IMR-90 (cell line): ENCODE measurements at regions not wholly inside any gene's neighbourhood (a gene's known extent, or its start where the extent isn't known, plus 50 kb on each side); places are given as distances from the start of the nearest gene placed in this dataset.

Experiments
- CEBPB ChIP-seq: IDR thresholded peaks from 2 replicates; pipeline ENCODE4 v1.6.1; 2012; ENCODE audit warnings: low read depth, low read length, improper control_type of control experiment
- MAZ ChIP-seq: IDR thresholded peaks from 2 replicates; pipeline ENCODE4 v1.6.1; 2012; ENCODE audit warnings: low read depth, mild to moderate bottlenecking, low read length, improper control_type of control experiment, moderate library complexity, borderline replicate concordance
- NFE2L2 ChIP-seq: fragments of 150-350 bp; IDR thresholded peaks from 2 replicates; pipeline ENCODE4 v1.6.1; 2016; ENCODE audit warnings: low read depth, mild to moderate bottlenecking, low read length
- POLR2A ChIP-seq: IDR thresholded peaks from 2 replicates; pipeline ENCODE4 v1.6.1; 2012; ENCODE audit warnings: mild to moderate bottlenecking, low read depth, low read length
- RAD21 ChIP-seq: IDR thresholded peaks from 2 replicates; pipeline ENCODE4 v1.6.1; 2012; ENCODE audit warnings: low read length, improper control_type of control experiment
- SMC3 ChIP-seq: fragments of 150-350 bp; IDR thresholded peaks from 2 replicates; pipeline ENCODE4 v1.6.1; 2016; ENCODE audit warnings: low read depth, mild to moderate bottlenecking, antibody characterized with exemption, low read length, moderate library complexity
- TF ChIP-seq, protein P1 (sequence below): conservative IDR thresholded peaks from 2 replicates; pipeline ENCODE4 v1.5.1; 2012; ENCODE audit warnings: mild to moderate bottlenecking, low read depth, low read length, improper control_type of control experiment

- TF ChIP-seq, protein P1, sequence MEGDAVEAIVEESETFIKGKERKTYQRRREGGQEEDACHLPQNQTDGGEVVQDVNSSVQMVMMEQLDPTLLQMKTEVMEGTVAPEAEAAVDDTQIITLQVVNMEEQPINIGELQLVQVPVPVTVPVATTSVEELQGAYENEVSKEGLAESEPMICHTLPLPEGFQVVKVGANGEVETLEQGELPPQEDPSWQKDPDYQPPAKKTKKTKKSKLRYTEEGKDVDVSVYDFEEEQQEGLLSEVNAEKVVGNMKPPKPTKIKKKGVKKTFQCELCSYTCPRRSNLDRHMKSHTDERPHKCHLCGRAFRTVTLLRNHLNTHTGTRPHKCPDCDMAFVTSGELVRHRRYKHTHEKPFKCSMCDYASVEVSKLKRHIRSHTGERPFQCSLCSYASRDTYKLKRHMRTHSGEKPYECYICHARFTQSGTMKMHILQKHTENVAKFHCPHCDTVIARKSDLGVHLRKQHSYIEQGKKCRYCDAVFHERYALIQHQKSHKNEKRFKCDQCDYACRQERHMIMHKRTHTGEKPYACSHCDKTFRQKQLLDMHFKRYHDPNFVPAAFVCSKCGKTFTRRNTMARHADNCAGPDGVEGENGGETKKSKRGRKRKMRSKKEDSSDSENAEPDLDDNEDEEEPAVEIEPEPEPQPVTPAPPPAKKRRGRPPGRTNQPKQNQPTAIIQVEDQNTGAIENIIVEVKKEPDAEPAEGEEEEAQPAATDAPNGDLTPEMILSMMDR, result no peak
- TF ChIP-seq MAZ, result no peak
- TF ChIP-seq POLR2A, result no peak
- no peak for TF ChIP-seq CEBPB
- no peak for TF ChIP-seq SMC3
- TF ChIP-seq RAD21, result no peak
- no peak for TF ChIP-seq NFE2L2
Observed at GRCh38 chr2:122209377-122209776, 453.9 kb downstream of the TSN start.
